H1 (cell line): ENCODE measurements at regions not wholly inside any gene's neighbourhood (a gene's known extent, or its start where the extent isn't known, plus 50 kb on each side); places are given as distances from the start of the nearest gene placed in this dataset.

Experiments used
- BACH1 ChIP-seq: IDR thresholded peaks from 2 replicates; pipeline ENCODE4 v1.6.1; 2012; ENCODE audit warnings: low read length, improper control_type of control experiment
- CHD2 ChIP-seq: IDR thresholded peaks from 2 replicates; pipeline ENCODE4 v1.6.1; 2012; ENCODE audit warnings: low read length, improper control_type of control experiment
- GTF2F1 ChIP-seq: IDR thresholded peaks from 2 replicates; pipeline ENCODE4 v1.6.1; 2012; ENCODE audit warnings: low read depth, low read length, improper control_type of control experiment, borderline replicate concordance
- KDM1A ChIP-seq: fragments of 200-600, 300-600 bp; sonication (generic); IDR thresholded peaks from 2 replicates; pipeline ENCODE4 v1.7.1; 2016; ENCODE audit warnings: mild to moderate bottlenecking, low read length, borderline replicate concordance
- PHF8 ChIP-seq: fragments of 200-600 bp; sonication (generic); conservative IDR thresholded peaks from 2 replicates; pipeline ENCODE4 v1.7.1; 2012; ENCODE audit warnings: low read depth, mild to moderate bottlenecking, inconsistent platforms, low read length, moderate library complexity
- POLR2A ChIP-seq, 2 experiments: IDR thresholded peaks; 1 replicate in 1 of 2; 2 replicates in 1 of 2; pipeline ENCODE4 v1.6.1; 2011; ENCODE audit warnings: low read depth in 2 of 2, low read length in 2 of 2, mild to moderate bottlenecking in 2 of 2; ENCODE audit errors: control extremely low read depth in 1 of 2
- RBBP5 ChIP-seq: IDR thresholded peaks from 2 replicates; pipeline ENCODE4 v1.7.1; 2012; ENCODE audit warnings: low read depth, mild to moderate bottlenecking, inconsistent platforms, low read length, moderate library complexity, borderline replicate concordance
- SP2 ChIP-seq: IDR thresholded peaks from 2 replicates; pipeline ENCODE4 v1.6.1; 2012; ENCODE audit warnings: mild to moderate bottlenecking, low read length, inconsistent platforms
- SP4 ChIP-seq: IDR thresholded peaks from 2 replicates; pipeline ENCODE4 v1.6.1; 2012; ENCODE audit warnings: low read length, inconsistent platforms
- TF ChIP-seq, protein P1 (sequence below): fragments of 300-600 bp; sonication (generic); IDR thresholded peaks from 2 replicates; pipeline ENCODE4 v1.7.1; 2012; ENCODE audit warnings: low read length, moderate library complexity, mild to moderate bottlenecking, inconsistent platforms; ENCODE audit not compliant: insufficient replicate concordance
- TF ChIP-seq, protein P2 (sequence below): IDR thresholded peaks from 2 replicates; pipeline ENCODE4 v1.6.1; 2012; ENCODE audit warnings: inconsistent platforms

DNA sequence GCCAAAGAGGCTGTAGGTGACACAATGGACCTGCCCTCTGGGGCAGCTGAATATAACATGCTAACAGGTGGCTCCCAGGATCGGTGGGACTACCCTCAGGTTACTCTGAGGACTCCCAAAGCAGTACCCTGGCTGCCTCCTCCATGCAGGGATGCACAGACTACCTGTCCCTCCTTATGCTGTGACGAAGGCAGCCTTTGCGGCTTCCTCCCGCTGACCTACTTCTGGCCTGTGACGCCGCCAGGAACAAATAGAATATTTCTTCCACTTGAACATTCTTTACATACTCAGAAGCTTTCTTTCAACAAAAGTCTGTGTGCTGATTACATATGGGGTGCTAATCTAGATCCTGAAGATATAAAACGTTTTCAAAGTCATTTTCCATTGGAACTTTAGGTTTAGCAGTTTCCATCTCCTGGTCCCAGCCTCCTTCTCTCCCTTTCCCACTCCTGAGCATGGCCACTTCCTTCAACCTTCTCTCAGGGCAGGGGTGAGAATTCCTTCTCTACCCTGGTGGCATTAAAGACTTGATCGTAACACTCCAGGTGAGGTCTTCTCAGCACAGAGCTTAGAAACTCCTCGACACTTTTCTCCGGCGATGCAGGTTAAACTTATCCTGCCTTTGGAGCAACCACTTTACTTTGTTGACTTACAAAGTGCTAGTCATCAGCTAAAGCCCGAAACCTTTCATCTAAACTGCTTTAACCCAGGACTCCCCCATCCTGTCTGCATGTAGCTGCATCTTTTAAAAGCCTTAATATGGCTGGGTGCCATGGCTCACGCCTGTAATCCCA is 58.9 kb upstream of the STK17B start (continued):
- TF ChIP-seq, protein P1, sequence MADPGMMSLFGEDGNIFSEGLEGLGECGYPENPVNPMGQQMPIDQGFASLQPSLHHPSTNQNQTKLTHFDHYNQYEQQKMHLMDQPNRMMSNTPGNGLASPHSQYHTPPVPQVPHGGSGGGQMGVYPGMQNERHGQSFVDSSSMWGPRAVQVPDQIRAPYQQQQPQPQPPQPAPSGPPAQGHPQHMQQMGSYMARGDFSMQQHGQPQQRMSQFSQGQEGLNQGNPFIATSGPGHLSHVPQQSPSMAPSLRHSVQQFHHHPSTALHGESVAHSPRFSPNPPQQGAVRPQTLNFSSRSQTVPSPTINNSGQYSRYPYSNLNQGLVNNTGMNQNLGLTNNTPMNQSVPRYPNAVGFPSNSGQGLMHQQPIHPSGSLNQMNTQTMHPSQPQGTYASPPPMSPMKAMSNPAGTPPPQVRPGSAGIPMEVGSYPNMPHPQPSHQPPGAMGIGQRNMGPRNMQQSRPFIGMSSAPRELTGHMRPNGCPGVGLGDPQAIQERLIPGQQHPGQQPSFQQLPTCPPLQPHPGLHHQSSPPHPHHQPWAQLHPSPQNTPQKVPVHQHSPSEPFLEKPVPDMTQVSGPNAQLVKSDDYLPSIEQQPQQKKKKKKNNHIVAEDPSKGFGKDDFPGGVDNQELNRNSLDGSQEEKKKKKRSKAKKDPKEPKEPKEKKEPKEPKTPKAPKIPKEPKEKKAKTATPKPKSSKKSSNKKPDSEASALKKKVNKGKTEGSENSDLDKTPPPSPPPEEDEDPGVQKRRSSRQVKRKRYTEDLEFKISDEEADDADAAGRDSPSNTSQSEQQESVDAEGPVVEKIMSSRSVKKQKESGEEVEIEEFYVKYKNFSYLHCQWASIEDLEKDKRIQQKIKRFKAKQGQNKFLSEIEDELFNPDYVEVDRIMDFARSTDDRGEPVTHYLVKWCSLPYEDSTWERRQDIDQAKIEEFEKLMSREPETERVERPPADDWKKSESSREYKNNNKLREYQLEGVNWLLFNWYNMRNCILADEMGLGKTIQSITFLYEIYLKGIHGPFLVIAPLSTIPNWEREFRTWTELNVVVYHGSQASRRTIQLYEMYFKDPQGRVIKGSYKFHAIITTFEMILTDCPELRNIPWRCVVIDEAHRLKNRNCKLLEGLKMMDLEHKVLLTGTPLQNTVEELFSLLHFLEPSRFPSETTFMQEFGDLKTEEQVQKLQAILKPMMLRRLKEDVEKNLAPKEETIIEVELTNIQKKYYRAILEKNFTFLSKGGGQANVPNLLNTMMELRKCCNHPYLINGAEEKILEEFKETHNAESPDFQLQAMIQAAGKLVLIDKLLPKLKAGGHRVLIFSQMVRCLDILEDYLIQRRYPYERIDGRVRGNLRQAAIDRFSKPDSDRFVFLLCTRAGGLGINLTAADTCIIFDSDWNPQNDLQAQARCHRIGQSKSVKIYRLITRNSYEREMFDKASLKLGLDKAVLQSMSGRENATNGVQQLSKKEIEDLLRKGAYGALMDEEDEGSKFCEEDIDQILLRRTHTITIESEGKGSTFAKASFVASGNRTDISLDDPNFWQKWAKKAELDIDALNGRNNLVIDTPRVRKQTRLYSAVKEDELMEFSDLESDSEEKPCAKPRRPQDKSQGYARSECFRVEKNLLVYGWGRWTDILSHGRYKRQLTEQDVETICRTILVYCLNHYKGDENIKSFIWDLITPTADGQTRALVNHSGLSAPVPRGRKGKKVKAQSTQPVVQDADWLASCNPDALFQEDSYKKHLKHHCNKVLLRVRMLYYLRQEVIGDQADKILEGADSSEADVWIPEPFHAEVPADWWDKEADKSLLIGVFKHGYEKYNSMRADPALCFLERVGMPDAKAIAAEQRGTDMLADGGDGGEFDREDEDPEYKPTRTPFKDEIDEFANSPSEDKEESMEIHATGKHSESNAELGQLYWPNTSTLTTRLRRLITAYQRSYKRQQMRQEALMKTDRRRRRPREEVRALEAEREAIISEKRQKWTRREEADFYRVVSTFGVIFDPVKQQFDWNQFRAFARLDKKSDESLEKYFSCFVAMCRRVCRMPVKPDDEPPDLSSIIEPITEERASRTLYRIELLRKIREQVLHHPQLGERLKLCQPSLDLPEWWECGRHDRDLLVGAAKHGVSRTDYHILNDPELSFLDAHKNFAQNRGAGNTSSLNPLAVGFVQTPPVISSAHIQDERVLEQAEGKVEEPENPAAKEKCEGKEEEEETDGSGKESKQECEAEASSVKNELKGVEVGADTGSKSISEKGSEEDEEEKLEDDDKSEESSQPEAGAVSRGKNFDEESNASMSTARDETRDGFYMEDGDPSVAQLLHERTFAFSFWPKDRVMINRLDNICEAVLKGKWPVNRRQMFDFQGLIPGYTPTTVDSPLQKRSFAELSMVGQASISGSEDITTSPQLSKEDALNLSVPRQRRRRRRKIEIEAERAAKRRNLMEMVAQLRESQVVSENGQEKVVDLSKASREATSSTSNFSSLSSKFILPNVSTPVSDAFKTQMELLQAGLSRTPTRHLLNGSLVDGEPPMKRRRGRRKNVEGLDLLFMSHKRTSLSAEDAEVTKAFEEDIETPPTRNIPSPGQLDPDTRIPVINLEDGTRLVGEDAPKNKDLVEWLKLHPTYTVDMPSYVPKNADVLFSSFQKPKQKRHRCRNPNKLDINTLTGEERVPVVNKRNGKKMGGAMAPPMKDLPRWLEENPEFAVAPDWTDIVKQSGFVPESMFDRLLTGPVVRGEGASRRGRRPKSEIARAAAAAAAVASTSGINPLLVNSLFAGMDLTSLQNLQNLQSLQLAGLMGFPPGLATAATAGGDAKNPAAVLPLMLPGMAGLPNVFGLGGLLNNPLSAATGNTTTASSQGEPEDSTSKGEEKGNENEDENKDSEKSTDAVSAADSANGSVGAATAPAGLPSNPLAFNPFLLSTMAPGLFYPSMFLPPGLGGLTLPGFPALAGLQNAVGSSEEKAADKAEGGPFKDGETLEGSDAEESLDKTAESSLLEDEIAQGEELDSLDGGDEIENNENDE: no peak
- TF ChIP-seq POLR2A (IDR thresholded peaks at IDR 0.05; ENCODE audit: control extremely low read depth in 1 of 2, low read depth in 2 of 2, low read length in 2 of 2): no peak
- no peak for TF ChIP-seq PHF8
- TF ChIP-seq, protein P2, sequence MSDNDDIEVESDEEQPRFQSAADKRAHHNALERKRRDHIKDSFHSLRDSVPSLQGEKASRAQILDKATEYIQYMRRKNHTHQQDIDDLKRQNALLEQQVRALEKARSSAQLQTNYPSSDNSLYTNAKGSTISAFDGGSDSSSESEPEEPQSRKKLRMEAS: no peak
- no peak for TF ChIP-seq GTF2F1
- no peak for TF ChIP-seq CHD2
- TF ChIP-seq SP4: no peak
- TF ChIP-seq RBBP5: no peak
- no peak for TF ChIP-seq KDM1A
- no peak for TF ChIP-seq SP2
- no peak for TF ChIP-seq BACH1
